OCI-M2 (cell line): ENCODE measurements at regions not wholly inside any gene's neighbourhood (a gene's known extent, or its start where the extent isn't known, plus 50 kb on each side); places are given as distances from the start of the nearest gene placed in this dataset.
"Not testable (repeated sequence)": the region's sequence is repeated elsewhere in the genome, so short reads cannot be mapped to it uniquely, and the experiment has no call there.

Experiments used
- DNase-seq: peaks from one replicate; lab custom pipeline; 2025; ENCODE audit not compliant: unreplicated experiment; lab: John Stamatoyannopoulos, UW

DNA sequence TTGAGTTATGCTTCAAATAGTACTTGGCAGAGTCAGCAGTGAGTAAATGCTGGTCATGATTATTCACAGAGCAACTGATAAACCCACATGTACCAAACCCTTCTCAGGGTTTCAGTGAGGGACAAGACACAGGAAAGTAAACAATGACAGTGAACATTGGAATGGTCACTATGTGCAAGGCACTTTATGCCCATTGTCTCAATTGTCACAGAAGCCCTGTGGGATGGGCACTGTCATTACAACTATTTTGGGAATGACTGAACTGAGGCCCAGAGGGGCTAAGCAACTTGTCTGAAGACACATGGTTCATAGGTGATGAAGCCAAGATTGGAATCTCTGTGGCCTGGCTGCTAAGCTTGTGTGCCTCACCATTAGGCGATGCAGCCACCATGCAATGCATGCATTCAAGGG, 238.5 kb downstream of the RBM19 start:
- no peak for DNase-seq

DNA sequence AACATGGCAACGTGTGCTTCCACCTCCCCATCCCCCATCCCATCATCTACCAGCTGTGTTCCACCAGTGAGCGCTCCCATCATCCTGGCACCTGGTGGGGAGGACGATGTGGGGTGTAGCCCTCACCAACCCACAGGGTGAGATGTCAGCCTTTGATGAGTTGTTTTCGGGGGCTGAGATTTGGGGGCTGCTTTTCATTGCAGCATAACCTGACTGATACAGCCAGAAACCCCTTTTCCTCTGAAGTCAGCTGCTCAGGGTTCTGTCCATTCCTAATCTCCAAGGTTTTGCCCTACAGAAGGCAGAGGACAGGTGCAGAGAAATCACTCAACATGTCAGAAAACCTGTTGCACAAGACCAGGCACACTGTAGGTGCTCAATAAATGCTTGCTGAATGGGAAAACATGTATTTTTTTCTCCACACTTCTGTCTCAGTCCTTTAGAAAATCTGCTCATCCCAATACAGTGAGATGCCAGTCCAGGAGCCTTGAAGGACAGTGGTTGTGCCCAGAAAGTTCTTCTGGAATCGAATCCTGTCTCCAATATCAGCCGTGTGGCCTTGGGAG, 239.8 kb downstream of the RBM19 start:
- no peak for DNase-seq

DNA sequence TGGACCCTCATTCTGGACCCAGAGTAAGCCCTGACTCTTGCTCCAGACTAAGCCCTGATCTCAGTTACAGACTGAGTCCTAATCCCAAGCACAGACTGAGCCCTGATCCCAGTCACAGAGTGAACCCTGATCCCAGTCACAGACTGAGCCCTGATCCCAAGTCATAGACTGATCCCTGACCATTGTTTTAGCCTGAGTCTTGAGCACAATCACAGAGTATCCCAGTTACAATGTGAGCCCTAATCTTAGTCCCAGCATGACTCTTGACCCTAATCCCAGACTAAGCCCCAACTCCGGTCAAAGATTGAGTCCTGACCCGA, 240.6 kb downstream of the RBM19 start:
- DNase-seq = no peak

DNA sequence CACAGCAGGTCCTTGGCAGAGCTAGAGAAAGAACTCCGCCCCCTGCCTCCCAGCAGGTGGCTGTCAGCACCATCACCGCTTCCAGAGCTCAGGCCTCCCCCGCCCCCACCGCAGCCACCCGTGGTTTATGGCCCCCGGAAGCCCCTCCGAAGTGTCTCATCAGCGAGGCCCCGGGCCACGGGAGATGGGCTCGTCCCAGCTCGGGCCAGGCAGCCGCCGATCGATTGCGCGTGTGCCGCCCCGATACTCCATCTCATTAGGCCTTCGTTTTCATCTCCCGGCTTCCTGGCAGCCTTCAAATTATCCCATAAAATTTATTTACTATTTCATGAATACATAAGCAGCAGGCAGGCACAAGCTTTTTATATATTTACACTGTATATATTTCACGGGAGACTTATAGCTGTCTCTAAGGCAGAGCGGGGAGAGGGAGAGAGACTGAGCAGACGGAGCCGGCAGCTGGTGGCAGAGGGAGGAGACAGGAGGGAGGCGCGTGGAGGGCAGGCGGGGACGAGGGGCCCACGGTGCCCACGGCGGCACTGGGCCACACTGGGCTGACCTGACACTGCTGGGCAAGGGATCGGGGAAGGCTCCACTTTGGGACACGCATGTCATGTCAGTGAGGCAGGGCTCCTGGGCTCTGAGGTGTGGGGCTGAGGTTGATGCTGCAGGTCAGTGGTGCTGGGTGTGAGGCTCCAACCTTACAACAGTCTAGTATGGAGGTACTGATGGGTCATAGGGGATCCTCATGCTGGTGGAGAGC, 241.2 kb downstream of the RBM19 start:
- no peak for DNase-seq

DNA sequence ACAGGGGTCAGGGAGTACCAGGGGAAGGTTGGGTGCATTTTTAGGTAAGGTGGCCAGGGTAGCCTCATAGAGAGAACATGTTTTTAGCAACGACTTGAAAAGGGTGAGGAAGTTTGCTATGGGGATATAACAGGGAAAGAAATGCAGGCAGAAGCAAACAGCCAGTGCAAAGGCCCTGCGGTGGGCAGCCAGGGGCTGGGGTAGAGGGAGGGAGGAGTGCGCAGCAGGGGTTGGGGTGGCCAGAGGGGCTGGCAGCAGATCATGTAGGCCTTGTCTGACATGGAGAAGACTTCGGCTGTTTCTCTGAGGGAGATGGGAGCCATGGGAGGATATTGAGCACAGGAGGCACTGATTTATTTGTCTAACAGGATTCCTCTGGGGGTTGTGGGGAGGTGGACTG, 242.5 kb downstream of the RBM19 start:
- no peak for DNase-seq

DNA sequence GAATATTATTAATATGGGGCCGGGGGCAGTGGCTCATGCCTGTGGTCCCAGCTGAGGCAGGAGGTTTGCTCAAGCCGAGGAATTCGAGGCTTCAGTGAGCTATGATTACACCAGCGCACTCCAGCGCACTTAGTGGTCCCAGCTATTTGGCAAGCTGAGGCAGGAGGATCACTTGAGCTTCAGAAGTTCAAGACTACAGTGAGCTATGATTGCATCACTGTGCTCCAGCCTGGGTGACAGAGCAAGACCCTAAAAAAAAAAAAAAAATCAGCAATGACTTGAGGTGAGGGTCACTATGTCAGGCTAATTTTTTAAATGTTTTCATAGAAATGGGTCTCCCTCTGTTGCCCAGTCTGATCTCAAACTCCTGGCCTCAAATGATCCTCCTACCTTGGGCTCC, 243.4 kb downstream of the RBM19 start:
- DNase-seq = no peak

DNA sequence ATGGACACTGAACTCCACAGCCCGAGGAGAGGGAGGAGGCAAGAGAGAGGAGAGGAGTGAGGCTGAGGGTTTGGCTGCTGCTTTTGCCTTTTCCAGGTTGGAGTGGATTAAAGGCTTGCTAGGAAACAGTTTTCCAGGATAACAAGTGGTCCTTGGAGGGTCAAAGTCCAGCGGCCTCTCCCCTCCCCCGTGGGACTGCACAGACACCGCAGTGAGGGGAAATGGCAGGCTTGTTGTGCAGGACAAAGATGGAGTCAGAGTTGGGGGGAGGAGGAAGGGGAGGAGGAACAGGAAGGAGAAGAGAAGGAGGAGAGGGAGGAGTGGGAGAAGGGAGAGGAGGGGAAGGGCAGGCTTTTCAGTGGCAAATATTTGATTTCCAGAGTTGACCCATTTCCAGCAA, 245.5 kb downstream of the RBM19 start:
- no peak for DNase-seq

DNA sequence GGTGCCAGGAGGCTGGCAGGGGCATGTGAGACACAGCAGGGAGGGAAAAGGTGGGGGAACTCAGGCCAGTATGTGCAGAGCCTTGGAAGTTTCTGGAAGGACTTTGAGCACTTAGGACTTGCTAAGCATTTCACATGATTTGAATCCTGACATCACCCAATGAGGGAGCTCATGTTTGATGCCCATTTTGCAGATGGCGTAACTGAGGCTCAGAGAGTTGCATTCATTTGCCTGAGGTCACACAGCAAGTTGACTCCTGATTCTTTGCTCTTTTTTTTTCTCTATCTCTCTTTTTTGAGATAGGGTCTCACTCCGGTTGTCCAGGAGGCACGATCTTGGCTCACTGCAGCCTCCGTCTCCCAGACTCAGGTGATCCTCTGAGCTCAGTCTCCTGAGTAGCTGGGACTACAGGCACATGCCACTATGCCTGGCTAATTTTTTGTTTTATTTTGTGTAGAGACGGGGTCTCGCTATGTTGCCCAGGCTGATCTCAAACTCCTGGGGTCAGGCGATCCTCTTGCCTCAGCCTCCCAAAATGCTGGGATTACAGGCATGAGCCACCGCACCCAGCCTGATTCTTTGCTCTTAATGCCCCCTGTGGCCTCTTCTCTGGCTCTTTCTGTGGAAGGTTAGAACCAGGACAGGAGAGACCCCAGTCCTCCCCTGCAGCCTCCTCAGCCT, 246.1 kb downstream of the RBM19 start:
- DNase-seq = no peak

DNA sequence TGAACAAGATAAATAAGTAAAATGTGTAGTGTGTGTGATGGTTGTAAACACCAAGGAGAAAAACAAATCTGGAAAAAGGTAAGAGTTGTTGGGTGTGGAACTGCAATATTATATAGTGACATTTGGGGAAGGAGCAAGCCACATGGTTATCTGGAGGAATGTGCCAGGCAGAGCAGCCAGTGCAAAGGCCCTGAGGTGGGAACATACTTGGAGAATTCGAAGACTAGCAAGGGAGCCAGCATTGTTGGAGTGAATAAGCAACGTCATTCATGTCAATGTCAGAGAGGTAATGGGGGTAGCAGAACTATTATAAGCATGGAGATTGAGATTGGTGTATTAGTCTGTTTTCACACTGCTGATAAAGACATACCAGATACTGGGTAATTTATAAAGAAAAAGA, 241.5 kb upstream of the LHX5 start:
- DNase-seq = no peak

DNA sequence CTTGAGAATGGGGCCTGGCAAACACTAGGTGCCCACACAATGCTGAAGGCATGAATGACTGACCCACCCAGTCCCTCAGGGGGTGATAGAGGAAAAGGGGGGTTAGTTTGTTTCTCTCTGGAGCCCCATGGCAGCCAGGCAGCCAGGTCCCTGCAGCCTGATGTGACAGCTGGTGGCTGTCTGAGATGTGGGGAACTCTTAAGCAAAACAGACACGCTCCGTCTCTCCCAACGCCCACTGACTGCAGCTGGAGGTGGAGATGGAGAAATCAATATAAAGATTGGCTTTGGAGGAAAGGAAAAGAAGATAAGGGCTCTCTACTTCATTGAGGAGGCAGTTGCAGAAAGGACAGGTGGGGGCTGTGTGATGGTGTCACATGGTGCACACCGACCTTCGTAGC, 240.8 kb upstream of the LHX5 start:
- no peak for DNase-seq

DNA sequence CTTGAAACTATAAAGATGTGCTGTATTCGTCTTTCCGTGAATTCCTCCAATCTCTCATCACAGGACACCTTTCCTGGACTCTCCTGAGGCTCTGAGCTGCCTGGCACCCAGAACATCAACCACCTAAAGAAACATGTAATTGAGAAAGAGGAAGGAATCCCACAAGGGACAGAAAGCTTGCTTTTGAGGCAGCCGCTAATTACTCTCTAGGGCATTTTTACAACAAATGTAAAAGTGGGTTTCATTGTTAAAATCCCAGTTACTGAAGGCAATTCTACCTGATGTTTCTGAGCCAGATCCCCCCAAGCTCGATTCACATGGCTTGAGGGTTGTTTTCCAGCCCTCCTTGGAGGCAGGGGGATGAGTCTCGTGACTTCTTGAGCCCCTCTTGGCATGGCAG, 238.5 kb upstream of the LHX5 start:
- no peak for DNase-seq

DNA sequence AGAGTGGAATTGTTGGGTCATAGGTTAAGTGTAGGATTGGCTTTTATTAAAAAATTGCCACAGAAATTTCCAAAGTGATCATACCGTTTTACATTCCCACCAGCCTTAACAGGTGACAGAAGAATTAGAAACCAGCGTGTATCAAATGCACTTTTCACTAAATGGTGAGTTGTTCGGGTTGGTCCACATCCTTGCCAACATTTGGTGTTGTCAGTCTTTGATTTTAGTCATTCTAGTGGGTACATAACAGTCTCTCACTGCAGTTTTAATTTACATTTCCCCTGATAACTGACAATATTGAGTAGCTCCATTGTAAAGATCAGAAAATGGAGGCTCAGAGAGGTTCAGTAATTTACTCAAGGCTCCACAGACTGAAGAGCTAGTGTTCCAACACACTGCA, 237.8 kb upstream of the LHX5 start:
- DNase-seq = no peak

DNA sequence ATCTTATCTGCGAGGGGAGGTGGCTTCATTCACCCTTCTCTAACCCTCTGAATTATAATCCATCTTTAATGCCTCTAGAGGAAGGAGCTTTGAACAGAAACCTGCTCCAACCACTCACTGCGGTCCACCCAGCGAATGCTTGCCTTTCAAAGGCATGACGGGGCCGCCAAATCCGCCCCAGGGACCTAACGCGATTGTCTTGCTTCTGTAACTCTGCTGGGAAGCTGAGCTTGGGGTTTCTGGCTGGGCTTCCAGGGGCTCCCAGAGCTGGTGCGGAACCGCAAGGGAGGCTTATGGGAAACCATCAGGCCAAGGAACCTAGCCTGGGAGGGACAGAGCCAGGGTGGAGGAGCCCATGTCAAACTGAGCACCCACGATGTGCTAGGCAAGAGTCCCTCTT, 231.2 kb upstream of the LHX5 start:
- DNase-seq = no peak

DNA sequence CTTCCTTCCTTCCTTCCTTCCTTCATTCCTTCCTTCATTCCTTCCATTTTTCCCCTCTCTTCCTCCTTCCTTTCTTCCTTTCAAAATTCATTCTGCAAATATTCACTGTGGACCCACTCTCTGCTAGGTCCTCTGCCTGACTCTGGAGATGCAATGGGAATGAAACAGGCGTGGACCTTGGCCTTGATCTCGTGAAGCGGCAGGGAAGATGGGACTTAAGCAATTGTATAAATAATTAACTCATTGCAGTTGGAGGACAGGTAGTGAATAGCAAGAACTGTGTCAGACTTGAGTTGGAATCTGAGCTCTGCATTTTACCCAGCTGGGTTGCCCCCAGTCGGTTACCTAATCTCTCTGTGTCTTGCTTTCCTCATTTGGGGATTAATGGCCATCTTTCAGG, 230.6 kb upstream of the LHX5 start:
- DNase-seq = no peak

DNA sequence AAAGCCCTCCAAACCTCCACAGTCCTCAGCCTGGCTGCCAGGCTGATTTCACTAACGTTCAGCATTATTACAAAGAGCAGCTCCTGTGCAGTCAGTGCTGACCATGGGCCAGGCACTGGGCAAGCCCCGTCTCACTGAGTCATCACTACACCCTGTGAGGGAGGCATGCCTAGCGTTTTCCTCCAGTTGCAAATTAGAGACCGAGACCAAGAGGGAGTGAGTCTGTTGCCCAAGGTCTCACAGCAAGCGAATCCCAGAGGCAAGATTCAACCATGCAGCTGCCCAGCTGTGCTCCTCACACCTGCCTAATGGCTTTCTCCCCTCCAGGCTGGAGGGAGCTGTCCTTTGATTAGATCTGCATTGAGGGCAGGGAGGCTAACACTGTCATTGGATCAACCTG, 229.3 kb upstream of the LHX5 start:
- DNase-seq = no peak

DNA sequence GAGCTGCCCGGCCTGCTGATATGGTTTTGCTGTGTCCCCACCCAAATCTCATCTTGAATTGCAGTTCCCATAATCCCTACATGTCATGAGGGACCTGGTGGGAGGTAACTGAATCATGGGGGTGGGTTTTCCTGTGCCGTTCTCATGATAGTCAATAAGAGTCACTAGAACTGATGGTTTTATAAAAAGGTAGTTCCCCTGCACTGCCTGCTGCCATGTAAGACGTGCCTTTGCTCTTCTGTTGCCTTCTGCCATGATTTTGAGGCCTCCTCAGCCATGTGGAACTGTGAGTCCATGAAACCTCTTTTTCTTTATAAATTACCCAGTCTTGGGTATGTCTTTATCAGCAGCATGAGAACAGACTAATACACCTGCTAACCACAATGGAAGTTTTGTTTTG, 228.3 kb upstream of the LHX5 start:
- not testable (repeated sequence) for DNase-seq

DNA sequence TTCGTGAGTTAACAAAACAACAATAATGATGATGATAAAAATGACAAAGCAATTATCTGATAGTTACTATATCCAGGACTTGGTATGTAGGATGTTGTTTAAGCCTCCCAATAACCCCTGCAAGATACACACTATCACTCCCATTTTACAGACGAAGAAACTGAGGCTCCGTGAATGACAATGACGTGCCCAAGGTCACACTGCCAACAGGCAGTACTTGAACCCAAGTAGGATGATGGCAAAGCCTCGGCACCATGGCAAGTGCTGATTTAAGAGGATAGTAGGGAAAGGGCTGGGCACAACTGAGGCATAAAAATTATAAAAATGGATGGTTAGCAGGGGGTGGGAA, 226.8 kb upstream of the LHX5 start:
- DNase-seq = no peak

DNA sequence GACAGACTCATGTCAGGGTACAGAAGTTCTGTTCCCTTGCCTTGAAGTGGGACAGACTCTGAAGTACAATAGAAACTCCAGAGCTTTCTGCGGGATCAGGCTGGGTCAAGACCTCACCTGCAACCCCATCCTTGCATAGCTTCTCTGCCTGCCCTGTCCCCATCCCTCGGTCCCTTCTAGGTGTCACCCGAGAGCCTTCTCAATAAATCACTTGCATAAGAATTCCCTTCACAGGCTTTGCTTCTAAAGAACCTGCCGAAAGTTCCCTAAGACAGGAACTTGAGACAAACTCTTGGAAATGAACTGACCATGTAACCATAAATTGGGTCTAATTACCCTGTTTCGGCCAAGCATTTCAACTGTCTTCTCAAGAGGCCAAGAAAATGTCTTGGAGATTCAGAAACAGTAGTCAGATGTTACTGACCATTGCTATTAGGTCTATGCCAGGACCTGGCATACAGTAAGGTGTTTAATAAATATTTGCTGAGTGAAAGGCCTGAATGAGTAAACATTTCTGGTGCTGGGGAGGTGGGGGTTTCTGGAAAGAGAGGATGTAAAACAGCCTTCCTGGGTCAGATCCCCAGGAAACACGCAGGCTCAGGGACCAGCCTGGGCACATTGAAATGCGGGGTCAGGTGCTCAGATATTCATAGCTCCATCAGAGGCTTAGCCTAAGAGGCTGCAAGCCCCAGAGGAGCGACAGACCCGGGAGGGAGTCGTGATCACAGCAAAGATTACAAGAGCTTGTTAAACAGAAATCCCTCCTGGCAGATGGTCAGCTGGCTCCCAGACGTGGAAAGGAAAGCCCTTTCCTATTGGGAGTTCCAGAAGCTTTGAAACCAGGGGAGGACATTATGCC, 226.2 kb upstream of the LHX5 start:
- DNase-seq = no peak

DNA sequence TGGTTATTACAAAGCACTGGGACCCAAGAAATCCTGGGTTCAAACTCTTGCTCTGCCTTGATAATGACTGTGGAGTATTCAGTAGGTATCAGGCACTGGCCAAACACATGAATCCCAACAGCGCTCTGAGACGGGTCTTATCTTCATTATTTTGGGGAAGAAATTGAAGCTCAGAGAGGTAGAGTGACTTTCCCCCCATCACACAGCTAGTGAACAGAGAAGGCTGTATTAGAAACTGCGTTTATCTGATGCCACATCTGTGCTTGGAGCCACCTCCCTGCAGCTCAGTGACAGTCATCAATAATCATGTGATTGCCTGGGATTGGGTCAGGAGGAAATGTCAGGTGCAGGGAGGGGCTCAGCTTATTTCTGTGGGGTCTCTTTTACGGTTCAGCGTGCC, 225.4 kb upstream of the LHX5 start:
- no peak for DNase-seq

DNA sequence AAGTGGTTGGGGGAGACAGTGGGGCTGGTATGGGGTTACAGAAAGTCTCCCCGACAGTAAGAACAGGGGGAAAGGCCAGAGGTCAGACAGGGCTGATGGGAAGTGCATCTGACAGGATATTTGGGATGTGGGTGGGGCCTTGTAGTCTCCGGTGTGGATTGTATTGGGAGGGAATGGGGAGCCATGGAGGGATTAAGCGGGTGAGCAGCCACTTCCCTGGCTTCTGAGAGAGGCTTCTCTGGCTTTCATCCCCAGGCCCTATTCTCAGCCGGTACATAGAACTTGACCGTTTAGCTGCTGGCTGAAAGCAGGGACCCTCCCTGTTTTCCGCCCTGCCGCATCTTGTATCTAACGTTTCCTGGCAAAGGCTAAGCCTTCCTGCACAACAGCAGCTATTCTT, 222.0 kb upstream of the LHX5 start:
- no peak for DNase-seq

DNA sequence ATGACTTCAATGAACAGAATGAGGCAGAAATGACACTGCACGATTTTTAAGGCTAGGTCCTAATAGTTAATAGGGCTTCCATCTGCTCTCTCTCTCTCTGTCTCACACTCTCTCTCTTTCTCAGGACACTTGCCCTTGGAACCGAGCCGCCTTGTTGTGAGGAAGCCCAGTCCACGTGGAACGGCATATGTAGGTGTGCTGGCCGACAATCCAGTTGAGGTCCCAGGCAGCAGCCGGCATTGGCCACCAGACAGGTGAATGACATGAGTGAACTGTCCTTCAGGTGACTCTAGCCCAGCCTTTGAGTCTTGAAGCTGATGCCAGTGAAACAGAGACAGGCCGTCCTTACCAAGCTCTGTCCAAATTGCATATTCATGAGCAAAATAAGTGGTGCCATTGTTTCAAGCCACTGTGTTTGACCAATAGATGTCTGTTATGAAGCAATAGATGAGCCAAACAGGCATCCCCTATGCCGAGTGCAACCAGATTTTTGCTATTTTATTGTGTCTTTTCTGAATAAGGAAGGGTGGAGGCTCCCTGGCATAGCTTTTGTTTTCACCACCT, 217.5 kb upstream of the LHX5 start:
- no peak for DNase-seq

DNA sequence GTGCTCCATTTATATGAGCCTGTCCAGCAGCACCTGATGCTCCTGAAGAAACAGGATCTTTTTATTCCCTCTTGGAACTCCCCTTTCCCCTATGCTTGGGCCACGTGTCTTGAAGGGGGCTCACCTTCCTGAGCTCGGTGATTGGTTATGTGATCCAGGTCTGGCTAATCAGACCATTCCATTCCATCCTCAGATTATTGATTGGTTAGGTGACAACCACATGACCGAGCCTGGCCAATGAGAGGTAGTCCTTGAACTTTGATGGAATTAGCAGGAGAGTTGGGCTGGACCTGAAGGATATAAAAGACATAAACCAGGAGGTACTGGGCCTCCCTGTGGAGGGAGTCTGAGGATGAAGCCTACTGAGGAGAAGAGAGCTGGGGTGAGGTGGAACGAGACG, 216.6 kb upstream of the LHX5 start:
- no peak for DNase-seq
